ENCODE measurements at regions not wholly inside any gene's neighbourhood (a gene's known extent, or its start where the extent isn't known, plus 50 kb on each side); places are given as distances from the start of the nearest gene placed in this dataset.

DNA sequence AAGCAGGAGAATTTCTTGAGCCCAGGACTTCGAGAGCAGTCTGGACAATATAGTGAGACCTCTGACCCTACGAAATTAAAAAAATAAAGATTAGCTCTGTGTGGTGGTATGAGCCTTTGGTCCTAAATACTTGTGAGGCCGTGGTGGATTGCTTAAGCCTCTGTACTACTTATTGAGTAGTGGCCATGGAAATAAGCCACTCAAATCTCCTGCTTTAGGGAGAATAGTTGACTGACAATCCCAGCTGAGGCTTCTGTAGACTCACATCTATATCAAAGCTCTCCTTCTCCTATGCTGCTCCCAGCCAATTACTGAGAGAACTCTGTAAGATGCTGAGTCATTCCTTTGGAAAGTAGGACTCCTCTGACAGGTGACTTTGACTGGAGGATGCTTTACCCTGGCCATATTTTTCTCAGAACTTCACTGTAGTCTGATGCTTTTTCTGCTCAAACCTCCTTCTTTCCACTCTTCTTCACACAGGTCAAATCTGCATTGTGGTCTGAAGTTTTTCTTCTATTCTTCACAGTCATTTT lies 420.2 kb downstream of the SLC6A15 start:
- Histone ChIP-seq H3K27me3 (no peaks in the 10 kb centered on the region), H3K9me3 (no peaks in the 10 kb centered on the region), H3K4me1 (no peaks in the 10 kb centered on the region), H3K4me3 (no peak overlapping the region), H3K36me3 (no peaks in the 10 kb centered on the region), H3K27ac (no peak overlapping the region)
- no peak for DNase-seq (ENCODE audit: low spot score in 2 of 2)
- intact Hi-C loops (cut with DNase I), result no loop called here
- TF ChIP-seq, protein P1, sequence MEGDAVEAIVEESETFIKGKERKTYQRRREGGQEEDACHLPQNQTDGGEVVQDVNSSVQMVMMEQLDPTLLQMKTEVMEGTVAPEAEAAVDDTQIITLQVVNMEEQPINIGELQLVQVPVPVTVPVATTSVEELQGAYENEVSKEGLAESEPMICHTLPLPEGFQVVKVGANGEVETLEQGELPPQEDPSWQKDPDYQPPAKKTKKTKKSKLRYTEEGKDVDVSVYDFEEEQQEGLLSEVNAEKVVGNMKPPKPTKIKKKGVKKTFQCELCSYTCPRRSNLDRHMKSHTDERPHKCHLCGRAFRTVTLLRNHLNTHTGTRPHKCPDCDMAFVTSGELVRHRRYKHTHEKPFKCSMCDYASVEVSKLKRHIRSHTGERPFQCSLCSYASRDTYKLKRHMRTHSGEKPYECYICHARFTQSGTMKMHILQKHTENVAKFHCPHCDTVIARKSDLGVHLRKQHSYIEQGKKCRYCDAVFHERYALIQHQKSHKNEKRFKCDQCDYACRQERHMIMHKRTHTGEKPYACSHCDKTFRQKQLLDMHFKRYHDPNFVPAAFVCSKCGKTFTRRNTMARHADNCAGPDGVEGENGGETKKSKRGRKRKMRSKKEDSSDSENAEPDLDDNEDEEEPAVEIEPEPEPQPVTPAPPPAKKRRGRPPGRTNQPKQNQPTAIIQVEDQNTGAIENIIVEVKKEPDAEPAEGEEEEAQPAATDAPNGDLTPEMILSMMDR (IDR thresholded peaks at IDR 0.05), result no peak

DNA sequence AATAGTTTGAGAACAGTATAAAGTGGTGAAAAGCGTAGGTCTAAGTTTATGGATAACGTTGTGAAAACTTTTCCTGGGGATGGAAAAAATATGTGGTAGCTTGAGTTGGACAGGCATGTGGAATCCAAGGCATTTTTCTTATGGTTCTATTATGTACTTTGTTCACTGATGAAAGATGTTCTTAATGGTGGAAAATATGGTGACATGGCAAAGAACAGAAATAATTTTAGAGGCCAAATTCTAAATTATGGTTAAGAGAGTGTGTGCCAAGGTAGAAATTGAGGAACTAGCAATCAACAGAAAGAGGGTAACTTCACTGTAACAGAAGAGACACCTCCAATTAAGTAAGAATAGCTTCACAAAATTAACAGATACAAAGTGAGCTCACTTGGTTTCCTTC lies 427.8 kb downstream of the SLC6A15 start:
- TF ChIP-seq, protein P1 (IDR thresholded peaks at IDR 0.05), result no peak
- Histone ChIP-seq H3K27ac (no peak overlapping the region), H3K27me3 (no peaks in the 10 kb centered on the region), H3K9me3 (no peaks in the 10 kb centered on the region), H3K4me1 (no peaks in the 10 kb centered on the region), H3K4me3 (no peak overlapping the region), H3K36me3 (no peaks in the 10 kb centered on the region)
- no peak for DNase-seq (ENCODE audit: low spot score in 2 of 2)
- intact Hi-C loops (cut with DNase I), result no loop called here

DNA sequence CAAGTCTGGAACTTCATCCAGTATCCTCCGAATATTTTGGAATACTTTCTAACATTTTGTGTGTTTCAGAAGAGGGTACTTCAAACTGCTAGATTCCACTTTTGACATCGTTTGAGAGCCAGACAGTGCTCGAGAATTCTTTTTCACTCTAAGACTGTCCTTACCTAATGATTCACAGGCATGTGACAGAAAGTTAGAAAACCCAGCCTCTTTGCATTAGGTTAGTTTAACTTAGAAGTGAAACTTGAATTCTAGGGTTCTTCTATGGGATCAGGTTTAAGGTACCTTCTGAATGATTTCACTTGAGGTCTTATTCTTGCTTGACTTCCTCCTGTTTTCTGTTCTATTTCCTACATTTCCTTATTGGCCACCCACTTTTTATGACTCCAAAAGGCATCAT lies 431.8 kb downstream of the SLC6A15 start:
- Histone ChIP-seq H3K27ac (no peak overlapping the region), H3K36me3 (no peaks in the 10 kb centered on the region), H3K27me3 (no peaks in the 10 kb centered on the region), H3K4me3 (no peak overlapping the region), H3K4me1 (no peaks in the 10 kb centered on the region), H3K9me3 (no peaks in the 10 kb centered on the region)
- DNase-seq (ENCODE audit: low spot score in 2 of 2), result no peak
- intact Hi-C loops (cut with DNase I), result no loop called here
- TF ChIP-seq, protein P1 (IDR thresholded peaks at IDR 0.05), result no peak

DNA sequence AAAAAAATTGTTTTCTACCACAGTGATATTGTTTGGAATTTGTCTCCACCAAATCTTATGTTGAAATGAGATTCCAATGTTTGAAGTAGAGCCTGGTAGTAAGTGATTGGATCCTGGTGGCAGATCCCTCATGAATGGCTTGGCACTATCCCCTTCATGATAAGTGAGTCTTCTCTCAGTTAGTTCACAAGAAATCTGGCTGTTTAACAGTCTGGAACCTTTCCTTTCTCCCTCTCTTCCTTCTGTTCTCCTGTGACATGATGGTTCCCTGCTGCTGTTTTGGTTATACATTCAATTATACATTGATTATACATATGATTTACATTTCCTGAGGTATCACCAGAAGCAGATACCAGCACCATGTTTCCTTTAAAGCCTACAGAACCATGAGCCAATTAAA lies 442.2 kb downstream of the SLC6A15 start:
- intact Hi-C loops (cut with DNase I), result no loop called here
- TF ChIP-seq, protein P1 (IDR thresholded peaks at IDR 0.05), result no peak
- Histone ChIP-seq H3K4me3 (no peak overlapping the region), H3K4me1 (no peaks in the 10 kb centered on the region), H3K27ac (no peak overlapping the region), H3K36me3 (no peaks in the 10 kb centered on the region), H3K27me3 (no peaks in the 10 kb centered on the region), H3K9me3 (no peaks in the 10 kb centered on the region)
- no peak for DNase-seq (ENCODE audit: low spot score in 2 of 2)

DNA sequence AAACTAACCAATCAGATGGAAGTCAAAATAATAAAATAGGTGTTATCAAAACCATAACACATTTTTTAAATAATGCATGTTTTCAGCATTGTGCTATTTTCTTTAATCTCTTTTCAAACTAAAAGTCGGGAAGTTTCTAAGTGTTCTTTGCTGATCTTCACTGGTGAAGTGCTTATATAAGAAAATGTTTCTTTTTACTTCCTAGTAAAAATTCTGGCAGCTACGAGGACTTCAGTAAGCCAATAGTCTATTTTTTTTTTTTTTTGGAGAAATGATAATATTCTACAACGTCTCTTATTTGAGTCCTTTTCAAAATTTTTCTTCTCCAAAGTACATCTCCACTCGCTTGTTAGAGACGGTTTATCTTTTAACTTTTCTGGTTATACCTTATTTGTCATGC lies 448.0 kb downstream of the SLC6A15 start:
- H3K9me3 ChIP-seq, result no peaks in the 10 kb centered on the region
- H3K4me3 ChIP-seq, result no peak overlapping the region
- no peaks in the 10 kb centered on the region for H3K27me3 ChIP-seq
- H3K27ac ChIP-seq, result no peak overlapping the region
- no peaks in the 10 kb centered on the region for H3K4me1 ChIP-seq
- intact Hi-C loops (cut with DNase I), result no loop called here
- no peak for DNase-seq (ENCODE audit: low spot score in 2 of 2)
- H3K36me3 ChIP-seq, result no peaks in the 10 kb centered on the region
- TF ChIP-seq, protein P1 (IDR thresholded peaks at IDR 0.05), result no peak

Data from ascending aorta (tissue), 2 donors.